ENCODE measurements at regions not wholly inside any gene's neighbourhood (a gene's known extent, or its start where the extent isn't known, plus 50 kb on each side); places are given as distances from the start of the nearest gene placed in this dataset.

DNA sequence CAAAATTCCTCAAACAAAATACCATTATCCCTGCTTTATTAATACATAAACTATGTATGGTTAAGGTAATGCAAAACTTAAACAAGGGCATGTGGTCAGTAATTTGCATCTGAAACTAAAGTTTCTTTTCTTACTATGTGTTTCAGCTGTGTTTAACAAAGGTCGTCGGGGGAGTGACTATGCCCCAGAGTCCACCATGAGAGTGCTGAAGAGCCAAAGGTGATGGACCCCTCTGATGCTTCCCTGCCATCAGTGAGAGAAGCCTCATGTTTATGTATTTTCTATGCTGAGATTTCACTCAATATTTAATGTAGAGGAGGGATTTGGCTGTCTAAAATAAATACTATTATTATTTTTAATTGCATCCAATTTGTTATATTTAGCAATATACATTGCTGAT, 707.2 kb upstream of the REG3G start:
- DNase-seq = no peak

DNA sequence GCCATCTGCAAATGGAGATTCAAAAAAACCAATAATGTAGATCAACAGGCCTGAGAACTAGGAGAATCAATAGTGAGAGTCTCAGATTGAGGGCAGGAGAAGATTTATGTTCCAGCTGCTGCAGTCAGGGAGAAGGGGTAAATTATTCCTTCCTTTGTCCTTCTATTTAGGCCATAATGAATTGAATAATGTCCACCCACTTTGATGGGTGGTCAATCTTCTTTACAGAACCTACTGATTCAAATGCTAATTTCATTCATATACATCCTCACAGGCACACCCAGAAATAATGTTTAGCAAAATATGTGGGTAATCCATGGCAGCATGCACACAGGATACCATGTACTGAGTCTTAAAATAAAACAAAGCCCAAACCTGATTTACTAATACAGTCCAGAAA, 695.3 kb upstream of the REG3G start:
- no peak for DNase-seq

DNA sequence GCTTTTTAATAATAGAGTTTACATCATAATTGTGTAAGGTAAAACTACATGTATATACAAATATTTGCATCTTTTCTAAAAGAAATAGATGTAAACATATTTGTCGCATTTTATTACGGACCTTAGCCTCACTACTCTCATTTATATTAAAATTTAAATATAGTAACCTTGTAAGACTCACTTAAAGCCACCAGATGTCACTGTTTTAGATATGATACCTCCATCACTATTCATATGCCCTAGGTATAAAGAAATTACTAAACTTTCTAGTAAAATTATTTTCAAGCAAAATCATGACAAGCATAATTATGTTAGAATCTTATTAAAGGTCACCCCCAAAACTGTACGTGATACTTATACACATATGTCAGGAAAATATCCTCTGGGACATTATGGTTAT, 674.3 kb upstream of the REG3G start:
- DNase-seq = no peak

DNA sequence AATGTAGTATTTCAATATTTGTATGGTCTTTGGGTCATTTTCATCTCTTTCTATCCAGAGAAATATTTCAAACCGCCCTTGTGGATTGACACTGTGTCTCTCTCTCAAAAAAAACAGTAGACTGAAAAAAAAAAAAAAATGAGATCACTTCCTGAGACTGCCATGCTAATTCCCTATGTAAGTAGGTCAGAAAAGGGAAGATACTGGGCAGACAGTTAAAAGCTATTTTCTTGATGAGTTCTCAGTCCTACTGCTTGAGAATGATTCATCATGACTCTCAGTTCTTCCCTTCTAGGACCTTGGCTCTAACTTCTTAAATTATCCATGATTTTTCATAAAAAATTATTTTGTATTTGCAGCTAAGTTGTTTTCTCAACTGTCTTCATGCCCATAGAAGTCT, 672.3 kb upstream of the REG3G start:
- no peak for DNase-seq

DNA sequence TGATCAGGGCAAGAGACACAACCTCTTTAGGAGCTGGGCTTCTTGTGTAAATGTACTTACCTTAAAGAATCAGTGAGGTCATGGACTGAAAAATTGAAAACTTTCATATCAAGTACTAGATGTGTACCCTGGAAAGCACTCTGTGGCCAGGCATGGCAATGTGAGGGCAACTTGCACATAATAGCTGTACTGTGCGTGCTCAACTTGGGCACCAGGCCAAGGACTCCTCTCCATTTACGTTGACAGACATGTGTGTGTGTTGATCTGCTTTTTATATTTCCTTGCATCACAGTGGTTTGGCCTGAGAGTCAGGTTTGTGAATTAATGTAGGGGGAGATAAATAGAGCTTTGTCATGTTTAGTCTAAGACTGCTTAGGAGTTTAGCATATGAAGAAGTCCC, 669.5 kb upstream of the REG3G start:
- DNase-seq = no peak

DNA sequence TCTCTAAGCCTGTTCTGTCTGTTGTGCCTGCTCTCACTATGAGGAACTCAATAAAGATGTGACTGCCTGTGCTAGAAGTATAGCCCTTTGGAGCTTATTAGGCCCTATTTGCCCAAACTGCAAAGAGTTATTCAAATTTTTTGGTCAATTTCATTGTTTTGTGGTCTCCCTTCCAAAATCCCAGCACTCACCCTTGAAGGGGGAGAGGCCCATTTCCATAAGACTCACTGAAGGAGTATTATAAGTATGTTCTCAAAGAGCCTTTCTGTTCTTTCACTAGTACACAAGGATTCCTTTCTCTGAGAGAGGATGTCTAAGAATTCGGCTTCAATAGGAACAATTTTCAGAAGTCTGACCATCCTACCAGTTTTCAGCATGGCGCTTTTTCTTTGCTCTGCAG, 641.9 kb upstream of the REG3G start:
- no peak for DNase-seq

DNA sequence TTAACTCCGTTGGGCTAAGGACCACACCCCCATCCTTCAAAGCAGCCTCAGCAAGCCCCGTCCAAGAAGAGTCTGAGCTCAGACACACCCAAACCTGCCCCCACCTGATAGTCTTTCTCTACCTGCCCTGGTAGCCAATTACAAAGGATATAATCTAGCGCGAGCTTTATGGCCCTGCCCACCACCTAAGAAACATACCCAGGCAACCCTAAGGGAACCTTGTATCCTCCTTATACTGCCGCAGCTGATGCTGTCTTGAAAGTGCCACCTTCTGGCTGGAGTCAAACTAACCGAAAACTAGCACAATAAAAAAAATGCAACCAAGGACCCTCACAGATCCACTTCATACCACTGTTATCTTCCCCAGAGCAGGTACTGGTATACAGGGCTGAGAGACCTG, 628.3 kb upstream of the REG3G start:
- no peak for DNase-seq

DNA sequence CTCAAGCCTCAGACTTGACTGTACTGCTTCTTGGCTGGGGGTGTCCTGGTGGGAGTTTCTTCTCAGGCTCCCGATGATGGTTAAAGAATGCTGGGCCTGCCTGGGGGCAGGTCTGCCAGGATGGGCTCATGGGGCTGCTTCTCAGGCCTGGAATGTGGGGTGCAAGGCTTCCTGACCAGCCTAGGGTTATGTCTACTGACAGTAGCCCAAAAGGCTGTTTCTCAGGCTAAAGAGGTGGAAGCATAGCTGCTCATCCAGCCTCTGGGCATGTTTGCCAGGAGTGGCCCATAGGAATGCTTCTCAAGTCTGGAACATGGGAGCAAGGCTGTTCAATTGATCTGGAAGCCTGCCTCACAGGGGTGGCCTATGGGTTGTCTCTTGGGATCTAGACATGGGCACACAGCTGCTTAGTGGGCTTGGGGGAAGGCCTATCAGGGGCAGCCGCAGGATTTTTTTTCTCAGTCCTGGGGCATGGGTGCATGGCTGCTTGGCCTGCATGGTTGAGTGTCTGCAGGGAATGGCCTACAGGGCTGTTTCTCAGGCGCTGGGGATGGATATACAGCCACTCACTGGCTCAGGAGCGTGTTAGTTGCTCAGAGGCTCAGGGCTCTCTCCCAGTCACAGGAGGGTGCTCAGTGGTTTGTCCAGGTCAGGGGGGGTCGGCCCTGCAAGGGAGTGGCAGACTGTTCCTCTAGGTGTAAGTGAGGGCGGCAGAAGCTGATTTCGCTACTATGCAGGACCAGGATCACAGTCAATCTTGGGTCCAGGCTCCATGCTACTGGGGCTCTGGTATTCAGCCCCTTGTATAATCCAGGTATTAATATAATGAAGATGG, 617.3 kb upstream of the REG3G start:
- no peak for DNase-seq

DNA sequence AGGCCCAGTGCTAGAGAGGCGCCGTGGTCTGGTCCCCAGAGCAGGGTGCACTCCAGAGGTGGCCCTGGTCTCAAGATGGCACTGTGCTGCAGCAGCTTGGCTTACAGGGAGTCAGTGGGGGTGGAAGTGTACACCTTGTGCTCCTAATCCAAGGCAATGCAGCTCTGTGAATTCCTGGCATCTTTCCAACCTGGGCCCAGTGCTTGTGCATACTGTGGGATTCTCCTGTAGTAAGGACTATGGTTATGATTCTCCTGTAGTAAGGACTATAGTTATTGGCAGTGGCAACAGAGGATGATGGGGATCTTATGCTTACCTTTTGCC, 616.7 kb upstream of the REG3G start:
- DNase-seq = no peak

DNA sequence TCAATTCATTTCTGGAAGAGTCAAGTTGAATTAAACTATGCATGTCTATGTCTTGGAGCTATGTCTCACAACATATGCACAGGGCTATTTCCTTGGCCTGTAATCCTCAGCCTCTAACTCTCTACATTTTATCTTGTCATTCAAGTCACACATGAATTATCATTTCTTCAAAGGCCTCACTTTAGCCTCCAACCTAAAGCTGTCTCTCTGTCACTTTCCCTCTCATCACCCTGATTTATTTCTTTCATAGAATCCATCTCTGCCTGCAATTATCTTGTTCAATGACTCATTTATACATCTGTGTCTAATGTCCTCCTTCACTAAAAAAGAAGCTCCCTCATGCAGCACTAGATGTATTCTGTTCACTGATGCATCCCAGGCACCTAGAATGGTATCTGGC, 614.2 kb upstream of the REG3G start:
- no peak for DNase-seq

DNA sequence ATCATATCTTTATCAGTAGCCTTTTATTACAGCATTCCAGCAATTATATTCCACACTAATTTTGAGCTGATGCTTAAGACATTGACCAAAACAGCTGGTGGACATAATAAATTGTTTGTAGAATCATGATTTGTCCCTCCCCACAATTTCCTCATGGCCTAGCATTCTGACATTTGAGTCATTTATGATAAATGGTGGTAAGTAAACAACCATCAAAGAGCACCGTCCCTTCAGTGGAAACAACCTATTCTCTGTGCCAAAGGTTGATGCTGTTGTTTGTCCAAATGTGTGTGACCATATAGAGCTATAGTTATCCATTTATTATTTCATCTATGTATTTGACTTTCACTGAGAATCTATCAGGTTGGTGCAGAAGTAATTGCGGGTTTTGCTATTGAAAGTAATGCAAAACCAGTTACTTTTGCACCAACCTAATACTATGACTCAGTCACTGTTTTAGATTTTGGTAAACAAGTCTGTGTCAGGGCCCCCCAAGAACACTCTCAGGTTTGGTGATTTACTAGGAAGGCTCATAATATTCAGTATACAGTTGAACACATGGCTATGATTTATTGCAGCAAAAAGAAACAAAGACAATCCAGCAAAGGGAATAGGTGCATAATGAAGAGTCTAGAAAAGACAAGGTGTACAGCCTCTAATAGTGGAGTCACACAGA, 608.7 kb upstream of the REG3G start:
- DNase-seq = no peak

DNA sequence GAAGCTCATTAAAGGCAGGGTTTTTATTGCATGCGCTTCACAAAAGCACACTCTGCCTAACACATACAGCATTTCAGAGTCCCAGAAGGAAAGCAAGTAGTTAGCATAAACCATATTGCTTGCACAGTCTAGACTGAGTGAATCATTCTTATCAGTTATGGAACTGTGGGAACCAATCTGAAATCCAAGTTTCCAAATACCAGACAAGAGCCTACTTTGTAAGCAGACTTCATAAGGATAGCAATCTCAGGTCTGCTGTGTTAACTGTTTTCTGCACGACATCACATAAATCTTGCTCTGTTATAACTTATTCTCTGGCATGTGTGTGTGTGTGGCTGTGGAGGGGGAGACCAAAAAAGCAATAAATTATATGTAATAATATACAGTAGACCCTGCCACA, 608.1 kb upstream of the REG3G start:
- no peak for DNase-seq

DNA sequence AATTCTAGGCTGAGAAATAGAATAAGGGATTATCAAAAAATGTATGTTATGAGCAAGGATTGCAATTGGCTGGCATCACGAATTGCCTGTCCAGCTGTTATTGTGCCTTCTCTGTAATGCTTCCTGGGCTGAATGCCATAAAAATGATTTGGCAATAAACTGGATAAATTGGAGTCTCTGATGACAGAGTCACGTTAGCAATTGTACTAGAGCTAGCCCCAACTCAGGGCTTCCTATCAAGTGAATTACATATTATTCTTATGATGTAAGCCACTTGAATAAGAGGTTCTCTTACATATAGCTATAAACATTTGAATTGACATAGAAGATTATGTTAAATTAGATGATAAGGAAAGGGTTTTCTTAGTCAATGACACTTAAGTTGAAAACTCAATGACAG, 607.5 kb upstream of the REG3G start:
- no peak for DNase-seq

DNA sequence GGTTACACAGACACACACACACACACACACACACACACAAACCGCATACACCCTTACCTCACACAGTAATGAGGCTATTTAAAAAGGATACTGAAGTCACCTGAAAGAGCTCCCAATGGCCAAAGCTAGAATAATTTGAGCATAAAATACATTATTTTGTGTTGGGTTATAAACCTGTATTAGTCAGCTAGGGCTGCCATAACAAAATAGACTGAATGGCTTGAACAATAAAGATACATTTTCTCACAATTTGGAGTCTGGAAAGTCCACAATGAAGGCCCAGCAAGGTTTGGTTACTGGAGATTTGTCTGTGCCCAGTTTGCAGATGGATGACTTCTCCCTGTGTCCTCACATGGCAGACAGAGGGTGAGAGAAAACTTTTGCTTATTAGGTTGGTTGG, 605.4 kb upstream of the REG3G start:
- DNase-seq = no peak

DNA sequence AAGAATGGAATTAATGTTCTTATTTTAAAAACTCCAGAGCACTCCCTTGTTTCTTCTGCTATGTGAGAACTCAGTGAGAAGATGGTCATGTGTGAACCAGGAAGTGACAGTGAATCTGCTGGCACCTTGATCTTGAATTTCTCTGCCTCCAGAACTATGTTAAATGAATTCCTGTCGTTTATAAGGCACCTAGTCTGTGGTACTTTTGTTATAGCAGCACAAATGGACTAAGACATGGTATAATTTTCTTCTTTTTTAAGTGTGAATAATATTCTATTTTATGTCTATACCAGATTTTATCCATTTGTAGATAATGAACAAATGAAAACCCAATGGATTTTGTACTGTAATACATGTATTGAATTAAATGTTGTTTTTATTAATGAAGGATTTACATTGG, 601.9 kb upstream of the REG3G start:
- no peak for DNase-seq

DNA sequence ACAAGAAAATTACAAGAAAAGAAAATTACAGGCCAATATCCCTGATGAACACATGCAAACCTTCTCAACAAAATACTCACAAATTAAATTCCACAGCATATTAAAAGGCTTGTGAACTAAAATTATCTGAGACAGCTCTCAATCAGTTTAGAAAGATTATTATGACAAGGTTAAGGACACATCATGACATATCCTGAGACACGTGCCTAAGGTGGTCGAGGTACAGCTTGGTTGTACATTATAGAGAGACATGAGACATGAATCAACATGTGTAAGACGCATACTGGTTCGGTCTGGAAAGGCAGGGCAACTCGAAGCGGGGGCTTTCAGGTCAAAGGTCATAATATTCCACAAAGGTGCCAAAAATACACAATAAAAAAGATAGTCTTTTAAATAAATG, 598.3 kb upstream of the REG3G start:
- DNase-seq = no peak

DNA sequence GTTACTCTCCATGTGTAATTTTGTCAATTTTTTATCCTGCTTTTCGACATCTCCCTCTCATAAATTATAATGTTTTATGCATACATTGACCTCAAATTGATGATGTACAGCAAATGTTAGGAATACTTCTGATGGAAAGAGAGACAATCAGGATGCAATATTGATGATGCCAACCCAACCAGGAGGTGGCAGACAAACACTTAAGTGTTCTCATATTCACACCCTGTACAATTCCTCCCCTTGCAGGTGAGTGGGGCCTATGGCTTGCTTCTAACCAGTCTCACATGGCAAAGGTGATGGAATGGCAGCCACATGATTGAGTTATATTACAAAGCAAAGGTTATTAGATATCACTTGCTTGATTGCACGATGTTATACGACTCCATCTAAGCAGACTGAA, 594.3 kb upstream of the REG3G start:
- no peak for DNase-seq

DNA sequence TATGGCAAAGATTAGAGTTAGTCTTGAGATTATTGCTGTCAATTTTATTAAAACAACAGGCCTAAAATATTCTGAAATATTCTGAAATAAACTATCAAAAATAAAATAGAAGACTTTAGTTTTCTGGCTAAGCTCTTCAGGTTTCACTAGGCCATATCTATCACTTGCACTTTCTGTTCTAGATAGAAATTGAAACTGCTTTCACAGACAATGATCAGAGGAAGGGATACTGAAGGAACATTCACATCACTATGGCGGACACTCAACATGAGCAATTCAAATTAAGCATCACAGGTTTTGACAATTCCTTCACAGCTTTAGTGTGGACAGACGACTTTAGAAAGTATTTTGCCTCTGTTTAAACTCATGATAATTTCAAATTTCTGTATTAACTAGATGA, 586.4 kb upstream of the REG3G start:
- DNase-seq = no peak

DNA sequence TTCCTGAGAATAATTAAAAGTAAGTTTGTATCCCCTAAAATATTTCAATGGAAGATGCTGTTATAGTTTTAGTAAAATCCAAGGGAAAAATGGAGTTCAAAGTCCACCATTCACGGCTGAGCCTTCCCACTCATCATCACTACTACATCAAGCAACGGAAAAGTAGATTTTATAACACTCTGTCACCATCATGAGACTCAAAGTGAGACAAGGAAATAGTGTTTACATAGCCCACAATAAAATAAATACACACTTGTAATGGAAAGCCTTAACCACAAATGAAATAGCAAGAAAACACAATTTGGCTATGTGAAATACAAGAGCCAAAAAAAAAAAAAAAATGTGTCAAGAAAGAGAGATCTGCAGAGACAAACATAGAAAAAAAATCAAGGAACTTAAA, 569.9 kb upstream of the REG3G start:
- no peak for DNase-seq

DNA sequence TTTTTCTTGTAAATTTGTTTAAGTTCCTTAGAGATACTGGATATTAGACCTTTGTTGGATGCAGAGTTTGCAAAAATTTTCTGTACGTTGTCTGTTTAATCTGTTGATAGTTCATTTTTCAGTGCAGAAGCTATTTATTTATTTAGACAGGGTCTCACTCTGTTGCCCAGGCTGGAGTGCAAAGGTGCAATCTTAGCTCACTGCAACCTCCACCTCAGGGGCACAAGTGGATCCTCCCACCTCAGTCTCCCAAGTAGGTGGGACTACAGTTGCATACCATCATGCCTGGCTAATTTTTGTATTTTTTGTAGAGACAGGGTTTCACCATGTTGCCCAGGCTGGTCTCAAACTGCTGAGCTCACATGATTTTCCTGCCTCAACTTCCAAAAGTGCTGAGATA, 568.2 kb upstream of the REG3G start:
- DNase-seq = no peak

DNA sequence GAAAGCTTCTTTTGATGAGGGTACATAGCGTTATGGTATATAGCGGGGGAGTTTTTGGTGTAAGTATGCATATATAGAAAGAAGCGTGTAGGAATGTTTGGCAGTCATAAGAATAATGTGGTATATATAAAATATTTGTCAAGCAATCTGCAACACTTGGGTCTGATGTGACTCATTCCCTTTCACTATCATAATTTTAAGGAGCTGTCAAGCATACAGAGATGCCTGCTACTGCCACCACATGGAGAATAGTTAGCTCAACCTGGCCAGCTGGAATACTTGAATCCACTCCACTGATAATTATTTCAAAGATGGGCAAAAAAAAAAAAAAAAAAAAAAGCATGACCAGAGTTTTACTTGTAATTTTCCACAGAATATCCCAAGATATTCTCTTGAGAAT, 559.8 kb upstream of the REG3G start:
- DNase-seq = no peak

DNA sequence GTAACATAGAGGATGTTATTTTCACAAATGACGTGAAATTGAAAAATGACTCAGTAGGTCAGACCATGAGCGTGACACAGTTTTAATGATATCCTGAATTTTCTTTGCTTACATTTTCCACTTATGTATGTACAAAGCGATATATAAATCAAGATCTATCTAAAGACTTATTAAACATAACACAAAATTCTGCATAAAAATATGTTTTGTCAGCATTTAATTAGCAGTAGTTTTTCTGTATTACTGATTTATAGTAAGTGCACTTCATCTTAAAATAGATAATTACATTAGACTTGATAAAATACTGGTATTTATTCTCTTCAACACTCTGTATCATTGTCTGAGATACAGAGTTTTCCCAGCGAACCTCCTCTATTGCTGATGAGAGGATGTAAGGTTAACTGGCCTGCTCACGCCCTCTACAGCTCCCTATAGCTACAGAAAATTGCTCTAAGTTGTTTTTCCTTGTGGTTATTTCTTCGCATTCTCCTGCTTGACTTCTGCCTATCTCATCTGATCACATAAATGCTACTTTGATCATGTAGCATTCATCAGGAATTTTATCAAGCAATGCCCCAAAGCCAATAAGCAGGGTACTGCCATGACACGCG, 548.8 kb upstream of the REG3G start:
- no peak for DNase-seq

DNA sequence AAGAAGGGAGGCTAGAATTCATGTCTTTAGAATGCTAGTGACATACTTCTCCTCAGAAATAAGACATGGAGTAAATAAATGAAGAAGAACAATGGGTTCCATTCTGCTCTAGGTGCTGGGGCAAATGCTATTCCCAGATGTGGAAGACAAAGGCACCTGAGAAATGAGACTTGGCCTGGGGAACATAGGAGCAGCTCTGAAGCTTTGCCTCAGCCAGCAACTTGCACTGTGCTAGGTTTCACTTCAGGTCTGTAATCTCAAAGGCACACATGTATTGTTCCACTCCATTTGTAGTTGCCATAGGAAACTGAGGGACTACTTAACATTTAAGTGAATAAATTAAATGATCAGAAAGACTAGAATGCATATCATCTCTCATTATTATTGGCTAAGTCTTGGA, 538.9 kb upstream of the REG3G start:
- DNase-seq = no peak

DNA sequence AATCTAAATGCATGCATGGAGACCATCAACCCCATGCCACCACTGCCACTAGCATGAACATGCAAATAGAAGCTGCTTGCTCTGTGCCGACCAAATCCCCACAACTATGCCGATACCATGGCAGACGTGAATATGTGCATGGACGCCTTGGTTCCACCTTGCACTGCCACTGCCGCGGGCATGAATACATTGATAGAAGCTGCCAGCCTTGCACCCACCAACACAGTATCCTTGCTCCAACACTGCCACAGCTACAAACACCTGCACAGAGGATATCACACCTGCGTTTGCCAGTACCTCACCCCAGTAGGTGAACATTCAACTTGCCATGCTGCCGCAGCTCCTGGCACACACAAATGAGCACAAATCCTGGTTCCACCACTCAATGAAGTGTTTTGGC, 527.4 kb upstream of the REG3G start:
- DNase-seq = no peak

DNA sequence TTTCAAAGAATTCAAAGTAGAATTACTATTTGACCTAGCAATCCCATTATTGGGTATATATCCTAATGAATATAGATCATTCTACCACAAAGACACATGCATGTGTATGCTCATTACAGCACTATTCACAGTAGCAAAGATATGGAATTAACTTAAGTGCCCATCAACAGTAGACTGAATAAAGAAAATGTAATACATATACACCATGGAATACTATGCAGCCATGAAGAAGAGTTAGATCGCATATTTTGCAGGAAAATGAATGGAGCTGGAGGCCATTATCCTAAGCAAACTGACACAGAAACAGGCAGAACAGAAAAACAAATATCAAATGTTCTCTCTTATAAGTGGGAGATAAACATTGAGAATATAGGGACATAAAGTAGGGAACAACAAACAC, 519.2 kb upstream of the REG3G start:
- DNase-seq = no peak

All from NCI-H526 treated with DMSO at 0.1 percent for 48 hours (cell line).